HEK293 (cell line): ENCODE measurements at regions not wholly inside any gene's neighbourhood (a gene's known extent, or its start where the extent isn't known, plus 50 kb on each side); places are given as distances from the start of the nearest gene placed in this dataset.

Experiments
- CTCF ChIA-PET: fragments of 350-600 bp; formaldehyde crosslinking; extraction: SDS; loops from one replicate; lab custom pipeline; 2021; ENCODE audit warnings: antibody characterized with exemption; lab: Yijun Ruan, JAX
- POLR2A ChIA-PET: fragments of 300-600 bp; formaldehyde crosslinking; extraction: SDS; loops from one replicate; lab custom pipeline; 2020; ENCODE audit warnings: antibody characterized with exemption, inconsistent platforms; lab: Yijun Ruan, JAX
- H3K27ac ChIP-seq: fragments of 200-500 bp; sonication (Bioruptor generic); 2 replicates; pipeline ENCODE4 v1.5.1; 2014; ENCODE audit warnings: low read depth, low read length, control low read depth, inconsistent platforms; ENCODE audit errors: extremely low read depth
- H3K36me3 ChIP-seq, 2 experiments: fragments of 200-500 bp in 1 of 2; sonication (Bioruptor generic) in 1 of 2; 1 replicate in 1 of 2; 2 replicates in 1 of 2; pipeline ENCODE4 v1.5.1; 2014 to 2017; ENCODE audit warnings: inconsistent platforms in 2 of 2, low read length in 2 of 2; ENCODE audit not compliant: control insufficient read depth in 2 of 2, insufficient read depth in 1 of 2
- H3K4me1 ChIP-seq: fragments of 200-500 bp; sonication (Bioruptor generic); 2 replicates; pipeline ENCODE4 v1.5.1; 2014; ENCODE audit warnings: mild to moderate bottlenecking, low read length, inconsistent platforms; ENCODE audit not compliant: control insufficient read depth, insufficient read depth
- H3K4me3 ChIP-seq: 2 replicates; pipeline ENCODE4 v1.5.1; 2011; ENCODE audit warnings: low read depth, mild to moderate bottlenecking, control low read depth, low read length, moderate library complexity
- H3K9me3 ChIP-seq: fragments of 200-500 bp; sonication (Bioruptor generic); 2 replicates; pipeline ENCODE4 v1.5.1; 2014; ENCODE audit warnings: low read depth, low read length, inconsistent platforms; ENCODE audit not compliant: control insufficient read depth, insufficient read depth
- MZF1 ChIP-seq: fragments of 450-650 bp; formaldehyde crosslinking; IDR thresholded peaks from 2 replicates; pipeline ENCODE4 v1.5.1; 2017; ENCODE audit warnings: missing biosample characterization, missing genetic modification characterization, borderline replicate concordance
- ZBTB49 ChIP-seq: fragments of 450-650 bp; formaldehyde crosslinking; IDR thresholded peaks from 2 replicates; pipeline ENCODE4 v1.5.1; 2016; ENCODE audit warnings: missing biosample characterization, missing genetic modification characterization, low read depth
- ZNF112 ChIP-seq: fragments of 450-650 bp; formaldehyde crosslinking; IDR thresholded peaks from 2 replicates; pipeline ENCODE4 v1.5.0; 2017; ENCODE audit warnings: missing biosample characterization, missing genetic modification characterization
- ZNF621 ChIP-seq: fragments of 450-650 bp; formaldehyde crosslinking; IDR thresholded peaks from 2 replicates; pipeline ENCODE4 v1.5.1; 2017; ENCODE audit warnings: missing biosample characterization, missing genetic modification characterization
- ZNF658 ChIP-seq: fragments of 450-650 bp; formaldehyde crosslinking; IDR thresholded peaks from 2 replicates; pipeline ENCODE4; 2016; ENCODE audit warnings: missing biosample characterization, missing genetic modification characterization
- ZNF701 ChIP-seq: fragments of 450-650 bp; formaldehyde crosslinking; IDR thresholded peaks from 2 replicates; pipeline ENCODE4 v1.5.1; 2016; ENCODE audit warnings: missing biosample characterization, missing genetic modification characterization
- ZNF768 ChIP-seq: fragments of 450-650 bp; formaldehyde crosslinking; IDR thresholded peaks from 2 replicates; pipeline ENCODE4 v1.5.1; 2018; ENCODE audit warnings: missing biosample characterization, mild to moderate bottlenecking, missing genetic modification characterization
- ZNF843 ChIP-seq: fragments of 450-650 bp; formaldehyde crosslinking; IDR thresholded peaks from 2 replicates; pipeline ENCODE4 v1.5.1; 2016; ENCODE audit warnings: missing biosample characterization, missing genetic modification characterization
- TF ChIP-seq, protein P1 (sequence below): fragments of 450-650 bp; formaldehyde crosslinking; IDR thresholded peaks from 2 replicates; pipeline ENCODE4 v1.5.1; 2016; ENCODE audit warnings: missing biosample characterization, missing genetic modification characterization, borderline replicate concordance
- TF ChIP-seq, protein P2 (sequence below): fragments of 450-650 bp; formaldehyde crosslinking; IDR thresholded peaks from 2 replicates; pipeline ENCODE4 v1.5.1; 2016; ENCODE audit warnings: missing biosample characterization, missing genetic modification characterization

DNA sequence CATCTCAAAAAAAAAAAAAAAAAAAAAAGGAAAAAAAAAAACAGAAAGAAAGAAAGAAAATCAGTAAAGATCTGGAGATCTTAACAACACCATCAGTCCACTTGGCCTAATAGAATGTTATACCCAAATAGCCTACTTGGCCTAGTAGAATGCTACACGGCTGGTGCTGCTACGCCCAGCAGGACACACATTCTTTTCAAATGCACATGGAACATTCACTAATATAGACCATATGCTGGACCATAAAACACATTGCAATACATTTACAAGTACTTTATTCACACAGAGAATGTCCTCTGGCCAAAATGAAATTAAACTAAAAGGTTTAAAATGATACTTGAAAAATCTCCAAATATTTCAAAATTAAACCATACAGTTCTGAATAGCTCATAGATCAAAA, 80.0 kb upstream of the TNFAIP3 start:
- TF ChIP-seq ZNF658 (tag by site-specific recombination) (no peak), ZNF112 (tag by site-specific recombination) (no peak)
- H3K27ac ChIP-seq = no peak overlapping the region
- H3K4me3 ChIP-seq = no peak overlapping the region
- ChIA-PET CTCF (interaction anchor here (0.7 to 3.4 kb wide), 2 partner anchors 13 to 92 kb away, joined by 3 to 15 read pairs; no protein-coding TSS in a partner anchor), POLR2A (no interaction called here)
- no peaks in the 10 kb centered on the region for H3K9me3 ChIP-seq
- H3K4me1 ChIP-seq = no peaks in the 10 kb centered on the region
- H3K36me3 ChIP-seq = no peaks in the 10 kb centered on the region

- H3K36me3 ChIP-seq = no peaks in the 10 kb centered on the region
- TF ChIP-seq ZNF843 (tag by site-specific recombination) = no peak
- TF ChIP-seq, protein P1, sequence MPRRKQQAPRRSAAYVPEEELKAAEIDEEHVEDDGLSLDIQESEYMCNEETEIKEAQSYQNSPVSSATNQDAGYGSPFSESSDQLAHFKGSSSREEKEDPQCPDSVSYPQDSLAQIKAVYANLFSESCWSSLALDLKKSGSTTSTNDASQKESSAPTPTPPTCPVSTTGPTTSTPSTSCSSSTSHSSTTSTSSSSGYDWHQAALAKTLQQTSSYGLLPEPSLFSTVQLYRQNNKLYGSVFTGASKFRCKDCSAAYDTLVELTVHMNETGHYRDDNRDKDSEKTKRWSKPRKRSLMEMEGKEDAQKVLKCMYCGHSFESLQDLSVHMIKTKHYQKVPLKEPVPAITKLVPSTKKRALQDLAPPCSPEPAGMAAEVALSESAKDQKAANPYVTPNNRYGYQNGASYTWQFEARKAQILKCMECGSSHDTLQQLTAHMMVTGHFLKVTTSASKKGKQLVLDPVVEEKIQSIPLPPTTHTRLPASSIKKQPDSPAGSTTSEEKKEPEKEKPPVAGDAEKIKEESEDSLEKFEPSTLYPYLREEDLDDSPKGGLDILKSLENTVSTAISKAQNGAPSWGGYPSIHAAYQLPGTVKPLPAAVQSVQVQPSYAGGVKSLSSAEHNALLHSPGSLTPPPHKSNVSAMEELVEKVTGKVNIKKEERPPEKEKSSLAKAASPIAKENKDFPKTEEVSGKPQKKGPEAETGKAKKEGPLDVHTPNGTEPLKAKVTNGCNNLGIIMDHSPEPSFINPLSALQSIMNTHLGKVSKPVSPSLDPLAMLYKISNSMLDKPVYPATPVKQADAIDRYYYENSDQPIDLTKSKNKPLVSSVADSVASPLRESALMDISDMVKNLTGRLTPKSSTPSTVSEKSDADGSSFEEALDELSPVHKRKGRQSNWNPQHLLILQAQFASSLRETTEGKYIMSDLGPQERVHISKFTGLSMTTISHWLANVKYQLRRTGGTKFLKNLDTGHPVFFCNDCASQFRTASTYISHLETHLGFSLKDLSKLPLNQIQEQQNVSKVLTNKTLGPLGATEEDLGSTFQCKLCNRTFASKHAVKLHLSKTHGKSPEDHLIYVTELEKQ (tag by site-specific recombination) = no peak
- TF ChIP-seq ZNF768 = no peak
- TF ChIP-seq, all 188 proteins: peak for 0
- H3K27ac ChIP-seq = no peak overlapping the region
- ChIA-PET POLR2A (no interaction called here), CTCF (interaction anchor here (0.6 to 3.4 kb wide), 4 partner anchors 9 to 615 kb away, joined by 3 to 15 read pairs (median 4); no protein-coding TSS in a partner anchor)
- H3K4me3 ChIP-seq = no peak overlapping the region
- H3K9me3 ChIP-seq = no peaks in the 10 kb centered on the region
- H3K4me1 ChIP-seq = no peaks in the 10 kb centered on the region
These were observed 78.8 kb upstream of the TNFAIP3 start for GRCh38 chr6:137788248-137788647.

- H3K4me3 ChIP-seq = no peak overlapping the region
- H3K27ac ChIP-seq = no peak overlapping the region
- H3K36me3 ChIP-seq = no peaks in the 10 kb centered on the region
- POLR2A ChIA-PET = no interaction called here
- TF ChIP-seq MZF1 (tag by site-specific recombination) (no peak), ZNF701 (tag by site-specific recombination) (no peak), ZNF843 (tag by site-specific recombination) (no peak), ZNF621 (tag by site-specific recombination) (no peak), ZBTB49 (tag by site-specific recombination) (no peak)
- TF ChIP-seq, protein P2, sequence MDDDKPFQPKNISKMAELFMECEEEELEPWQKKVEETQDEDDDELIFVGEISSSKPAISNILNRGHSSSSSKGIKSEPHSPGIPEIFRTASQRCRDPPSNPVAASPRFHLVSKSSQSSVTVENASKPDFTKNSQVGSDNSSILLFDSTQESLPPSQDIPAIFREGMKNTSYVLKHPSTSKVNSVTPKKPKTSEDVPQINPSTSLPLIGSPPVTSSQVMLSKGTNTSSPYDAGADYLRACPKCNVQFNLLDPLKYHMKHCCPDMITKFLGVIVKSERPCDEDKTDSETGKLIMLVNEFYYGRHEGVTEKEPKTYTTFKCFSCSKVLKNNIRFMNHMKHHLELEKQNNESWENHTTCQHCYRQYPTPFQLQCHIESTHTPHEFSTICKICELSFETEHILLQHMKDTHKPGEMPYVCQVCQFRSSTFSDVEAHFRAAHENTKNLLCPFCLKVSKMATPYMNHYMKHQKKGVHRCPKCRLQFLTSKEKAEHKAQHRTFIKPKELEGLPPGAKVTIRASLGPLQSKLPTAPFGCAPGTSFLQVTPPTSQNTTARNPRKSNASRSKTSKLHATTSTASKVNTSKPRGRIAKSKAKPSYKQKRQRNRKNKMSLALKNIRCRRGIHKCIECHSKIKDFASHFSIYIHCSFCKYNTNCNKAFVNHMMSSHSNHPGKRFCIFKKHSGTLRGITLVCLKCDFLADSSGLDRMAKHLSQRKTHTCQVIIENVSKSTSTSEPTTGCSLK = no peak
- CTCF ChIA-PET = interaction anchor here (1.2 to 1.5 kb wide), 2 partner anchors 9 to 215 kb away, joined by 3 to 10 read pairs; no protein-coding TSS in a partner anchor
- H3K9me3 ChIP-seq = no peaks in the 10 kb centered on the region
- H3K4me1 ChIP-seq = no peaks in the 10 kb centered on the region
These were observed 75.5 kb upstream of the TNFAIP3 start for GRCh38 chr6:137791281-137792159.
